Astrocyte of the spinal cord (primary cell): ENCODE measurements at regions not wholly inside any gene's neighbourhood (a gene's known extent, or its start where the extent isn't known, plus 50 kb on each side); places are given as distances from the start of the nearest gene placed in this dataset.
"Not testable (repeated sequence)": the region's sequence is repeated elsewhere in the genome, so short reads cannot be mapped to it uniquely, and the experiment has no call there.

Experiments
- DNase-seq: peaks from one replicate; pipeline ENCODE4 v3.0.0; 2011; ENCODE audit warnings: low read depth, low spot score
- H3K4me3 ChIP-seq: 2 replicates; pipeline ENCODE4 v1.5.1; 2011; ENCODE audit warnings: low read depth, mild to moderate bottlenecking, low read length, moderate library complexity
- CTCF ChIP-seq: IDR thresholded peaks from 2 replicates; pipeline ENCODE4 v1.5.1; 2012; ENCODE audit warnings: low read depth, mild to moderate bottlenecking, low read length, inconsistent platforms
- in situ Hi-C: cut with HindIII; loops from 2 replicates; pipeline ENCODE4 v1.10.0; 2017; ENCODE audit warnings: low sequenced_read_pairs

GRCh38 chr6:10343320-10343719 is 71.6 kb downstream of the TFAP2A start:
- DNase-seq = no peak
- TF ChIP-seq CTCF = no peak
- H3K4me3 ChIP-seq = no peak overlapping the region
- in situ Hi-C loops = no loop called here

GRCh38 chr6:10341605-10342004 is 73.3 kb downstream of the TFAP2A start:
- in situ Hi-C loops = no loop called here
- no peak overlapping the region for H3K4me3 ChIP-seq
- TF ChIP-seq CTCF = no peak
- no peak for DNase-seq

- no peak for TF ChIP-seq CTCF
- no peak for DNase-seq
- in situ Hi-C loops = no loop called here
These were observed 76.7 kb downstream of the TFAP2A start for GRCh38 chr6:10338151-10338550.

GRCh38 chr6:10337376-10337775 is 77.5 kb downstream of the TFAP2A start:
- in situ Hi-C loops, H3K4me3 ChIP-seq, DNase-seq: not testable (repeated sequence)

More at GRCh38 chr6:10338151-10338550, 76.7 kb downstream of the TFAP2A start:
- no peak overlapping the region for H3K4me3 ChIP-seq

- in situ Hi-C loops = no loop called here
- no peak for DNase-seq
- TF ChIP-seq CTCF = no peak
- H3K4me3 ChIP-seq = no peak overlapping the region
These were observed 82.8 kb downstream of the TFAP2A start for GRCh38 chr6:10332111-10332510.

- no peak for TF ChIP-seq CTCF
- no peak overlapping the region for H3K4me3 ChIP-seq
- in situ Hi-C loops = no loop called here
- no peak for DNase-seq
These were observed 83.4 kb downstream of the TFAP2A start for GRCh38 chr6:10331334-10331968.

- DNase-seq = no peak
- no peak for TF ChIP-seq CTCF
- in situ Hi-C loops = no loop called here
- H3K4me3 ChIP-seq = no peak overlapping the region
These were observed 84.4 kb downstream of the TFAP2A start for GRCh38 chr6:10330515-10330914.
